ENCODE measurements at regions not wholly inside any gene's neighbourhood (a gene's known extent, or its start where the extent isn't known, plus 50 kb on each side); places are given as distances from the start of the nearest gene placed in this dataset.

DNA sequence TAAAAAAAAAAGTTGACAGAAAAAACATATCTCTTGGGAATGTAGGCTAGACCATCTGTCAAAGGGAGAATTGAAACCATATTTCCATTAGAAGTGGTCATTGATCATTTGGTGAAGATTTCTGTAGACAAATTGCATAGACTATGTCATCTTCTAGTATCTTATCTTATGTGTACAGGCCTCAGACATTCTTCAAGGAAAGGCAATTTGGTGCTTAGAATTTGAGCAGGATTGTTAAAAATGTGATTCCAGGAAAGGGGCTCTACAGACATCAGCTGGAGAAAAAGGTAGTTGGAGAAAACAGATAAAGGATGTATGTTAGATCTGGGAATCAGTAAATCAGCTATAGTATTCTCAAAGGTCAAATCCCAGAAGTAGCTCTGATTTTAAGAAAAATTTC, 627.1 kb downstream of the TMTC2 start:
- TF ChIP-seq RXRA (IDR thresholded peaks at IDR 0.05) (no peak), EGR1 (IDR thresholded peaks at IDR 0.05; ENCODE audit: low read depth in 2 of 2) (no peak), TAF1 (conservative IDR thresholded peaks at IDR 0.05) (no peak), FOXA2 (IDR thresholded peaks at IDR 0.05) (no peak), RAD21 (IDR thresholded peaks at IDR 0.05) (no peak), FOXA1 (IDR thresholded peaks at IDR 0.05) (no peak), HNF4A (conservative IDR thresholded peaks at IDR 0.05) (no peak), GABPA (IDR thresholded peaks at IDR 0.05 in 1 of 2, conservative IDR thresholded peaks at IDR 0.05 in 1 of 2) (no peak), YY1 (IDR thresholded peaks at IDR 0.05) (no peak), SP1 (IDR thresholded peaks at IDR 0.05) (no peak), NR2F2 (IDR thresholded peaks at IDR 0.05) (no peak), JUND (IDR thresholded peaks at IDR 0.05) (no peak), HNF4G (IDR thresholded peaks at IDR 0.05) (no peak)
- TF ChIP-seq, protein P1, sequence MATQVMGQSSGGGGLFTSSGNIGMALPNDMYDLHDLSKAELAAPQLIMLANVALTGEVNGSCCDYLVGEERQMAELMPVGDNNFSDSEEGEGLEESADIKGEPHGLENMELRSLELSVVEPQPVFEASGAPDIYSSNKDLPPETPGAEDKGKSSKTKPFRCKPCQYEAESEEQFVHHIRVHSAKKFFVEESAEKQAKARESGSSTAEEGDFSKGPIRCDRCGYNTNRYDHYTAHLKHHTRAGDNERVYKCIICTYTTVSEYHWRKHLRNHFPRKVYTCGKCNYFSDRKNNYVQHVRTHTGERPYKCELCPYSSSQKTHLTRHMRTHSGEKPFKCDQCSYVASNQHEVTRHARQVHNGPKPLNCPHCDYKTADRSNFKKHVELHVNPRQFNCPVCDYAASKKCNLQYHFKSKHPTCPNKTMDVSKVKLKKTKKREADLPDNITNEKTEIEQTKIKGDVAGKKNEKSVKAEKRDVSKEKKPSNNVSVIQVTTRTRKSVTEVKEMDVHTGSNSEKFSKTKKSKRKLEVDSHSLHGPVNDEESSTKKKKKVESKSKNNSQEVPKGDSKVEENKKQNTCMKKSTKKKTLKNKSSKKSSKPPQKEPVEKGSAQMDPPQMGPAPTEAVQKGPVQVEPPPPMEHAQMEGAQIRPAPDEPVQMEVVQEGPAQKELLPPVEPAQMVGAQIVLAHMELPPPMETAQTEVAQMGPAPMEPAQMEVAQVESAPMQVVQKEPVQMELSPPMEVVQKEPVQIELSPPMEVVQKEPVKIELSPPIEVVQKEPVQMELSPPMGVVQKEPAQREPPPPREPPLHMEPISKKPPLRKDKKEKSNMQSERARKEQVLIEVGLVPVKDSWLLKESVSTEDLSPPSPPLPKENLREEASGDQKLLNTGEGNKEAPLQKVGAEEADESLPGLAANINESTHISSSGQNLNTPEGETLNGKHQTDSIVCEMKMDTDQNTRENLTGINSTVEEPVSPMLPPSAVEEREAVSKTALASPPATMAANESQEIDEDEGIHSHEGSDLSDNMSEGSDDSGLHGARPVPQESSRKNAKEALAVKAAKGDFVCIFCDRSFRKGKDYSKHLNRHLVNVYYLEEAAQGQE (IDR thresholded peaks at IDR 0.05) = no peak
- TF ChIP-seq, protein P2, sequence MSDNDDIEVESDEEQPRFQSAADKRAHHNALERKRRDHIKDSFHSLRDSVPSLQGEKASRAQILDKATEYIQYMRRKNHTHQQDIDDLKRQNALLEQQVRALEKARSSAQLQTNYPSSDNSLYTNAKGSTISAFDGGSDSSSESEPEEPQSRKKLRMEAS (IDR thresholded peaks at IDR 0.05) = no peak
- TF ChIP-seq, protein P3, sequence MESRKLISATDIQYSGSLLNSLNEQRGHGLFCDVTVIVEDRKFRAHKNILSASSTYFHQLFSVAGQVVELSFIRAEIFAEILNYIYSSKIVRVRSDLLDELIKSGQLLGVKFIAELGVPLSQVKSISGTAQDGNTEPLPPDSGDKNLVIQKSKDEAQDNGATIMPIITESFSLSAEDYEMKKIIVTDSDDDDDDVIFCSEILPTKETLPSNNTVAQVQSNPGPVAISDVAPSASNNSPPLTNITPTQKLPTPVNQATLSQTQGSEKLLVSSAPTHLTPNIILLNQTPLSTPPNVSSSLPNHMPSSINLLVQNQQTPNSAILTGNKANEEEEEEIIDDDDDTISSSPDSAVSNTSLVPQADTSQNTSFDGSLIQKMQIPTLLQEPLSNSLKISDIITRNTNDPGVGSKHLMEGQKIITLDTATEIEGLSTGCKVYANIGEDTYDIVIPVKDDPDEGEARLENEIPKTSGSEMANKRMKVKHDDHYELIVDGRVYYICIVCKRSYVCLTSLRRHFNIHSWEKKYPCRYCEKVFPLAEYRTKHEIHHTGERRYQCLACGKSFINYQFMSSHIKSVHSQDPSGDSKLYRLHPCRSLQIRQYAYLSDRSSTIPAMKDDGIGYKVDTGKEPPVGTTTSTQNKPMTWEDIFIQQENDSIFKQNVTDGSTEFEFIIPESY (IDR thresholded peaks at IDR 0.05) = no peak
- TF ChIP-seq, protein P4, sequence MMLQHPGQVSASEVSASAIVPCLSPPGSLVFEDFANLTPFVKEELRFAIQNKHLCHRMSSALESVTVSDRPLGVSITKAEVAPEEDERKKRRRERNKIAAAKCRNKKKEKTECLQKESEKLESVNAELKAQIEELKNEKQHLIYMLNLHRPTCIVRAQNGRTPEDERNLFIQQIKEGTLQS (IDR thresholded peaks at IDR 0.05) = no peak
- TF ChIP-seq, protein P5, sequence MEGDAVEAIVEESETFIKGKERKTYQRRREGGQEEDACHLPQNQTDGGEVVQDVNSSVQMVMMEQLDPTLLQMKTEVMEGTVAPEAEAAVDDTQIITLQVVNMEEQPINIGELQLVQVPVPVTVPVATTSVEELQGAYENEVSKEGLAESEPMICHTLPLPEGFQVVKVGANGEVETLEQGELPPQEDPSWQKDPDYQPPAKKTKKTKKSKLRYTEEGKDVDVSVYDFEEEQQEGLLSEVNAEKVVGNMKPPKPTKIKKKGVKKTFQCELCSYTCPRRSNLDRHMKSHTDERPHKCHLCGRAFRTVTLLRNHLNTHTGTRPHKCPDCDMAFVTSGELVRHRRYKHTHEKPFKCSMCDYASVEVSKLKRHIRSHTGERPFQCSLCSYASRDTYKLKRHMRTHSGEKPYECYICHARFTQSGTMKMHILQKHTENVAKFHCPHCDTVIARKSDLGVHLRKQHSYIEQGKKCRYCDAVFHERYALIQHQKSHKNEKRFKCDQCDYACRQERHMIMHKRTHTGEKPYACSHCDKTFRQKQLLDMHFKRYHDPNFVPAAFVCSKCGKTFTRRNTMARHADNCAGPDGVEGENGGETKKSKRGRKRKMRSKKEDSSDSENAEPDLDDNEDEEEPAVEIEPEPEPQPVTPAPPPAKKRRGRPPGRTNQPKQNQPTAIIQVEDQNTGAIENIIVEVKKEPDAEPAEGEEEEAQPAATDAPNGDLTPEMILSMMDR (IDR thresholded peaks at IDR 0.05; ENCODE audit: low read depth, low read length, missing input control) = no peak
- Histone ChIP-seq H3K9me3 (ENCODE audit: control insufficient read depth in 4 of 4, low read length in 3 of 4) (no peaks in the 10 kb centered on the region), H3K27ac (ENCODE audit: low read depth in 1 of 2, low read length in 2 of 2) (no peak overlapping the region), H3K9ac (ENCODE audit: low read depth in 1 of 2, low read length in 2 of 2) (no peak overlapping the region), H3K4me1 (ENCODE audit: control insufficient read depth in 4 of 4, insufficient read depth in 4 of 4, low read length in 3 of 4) (no peaks in the 10 kb centered on the region), H3K27me3 (ENCODE audit: control insufficient read depth in 4 of 4, insufficient read depth in 4 of 4, low read length in 3 of 4) (no peaks in the 10 kb centered on the region), H3K4me3 (ENCODE audit: low read depth in 1 of 3, low read length in 3 of 3) (no peak overlapping the region), H3K36me3 (ENCODE audit: control insufficient read depth in 4 of 4, insufficient read depth in 3 of 4, low read depth in 1 of 4, low read length in 3 of 4) (no peaks in the 10 kb centered on the region)
- no peak for DNase-seq (ENCODE audit: low spot score)
